Vagina (tissue), 2 donors: ENCODE measurements at regions not wholly inside any gene's neighbourhood (a gene's known extent, or its start where the extent isn't known, plus 50 kb on each side); places are given as distances from the start of the nearest gene placed in this dataset.

Experiments
- CTCF ChIP-seq, 3 experiments: fragments of 450-650 bp in 2 of 3; fragments of 200-600 bp in 1 of 3; sonication (generic) in 1 of 3; IDR thresholded peaks; one replicate each; pipeline ENCODE4 v1.5.1; 2017 to 2019; ENCODE audit warnings: antibody characterized with exemption in 3 of 3, mild to moderate bottlenecking in 2 of 3, moderate library complexity in 2 of 3
- POLR2AphosphoS5 ChIP-seq, 2 donors: sonication (generic); formaldehyde crosslinking; IDR thresholded peaks; one replicate each; pipeline ENCODE4 v1.9.0; 2017; ENCODE audit warnings: antibody characterized with exemption in 2 of 2, mild to moderate bottlenecking in 2 of 2, low read depth in 1 of 2; ENCODE audit not compliant: insufficient read depth in 1 of 2

- TF ChIP-seq POLR2AphosphoS5 (IDR thresholded peaks at IDR 0.05; ENCODE audit: insufficient read depth in 1 of 2, low read depth in 1 of 2) (no peak), CTCF (IDR thresholded peaks at IDR 0.05) (no peak)
Observed at GRCh38 chr1:234742622-234743021, 132.6 kb upstream of the IRF2BP2 start.
